ENCODE measurements at regions not wholly inside any gene's neighbourhood (a gene's known extent, or its start where the extent isn't known, plus 50 kb on each side); places are given as distances from the start of the nearest gene placed in this dataset.

DNA sequence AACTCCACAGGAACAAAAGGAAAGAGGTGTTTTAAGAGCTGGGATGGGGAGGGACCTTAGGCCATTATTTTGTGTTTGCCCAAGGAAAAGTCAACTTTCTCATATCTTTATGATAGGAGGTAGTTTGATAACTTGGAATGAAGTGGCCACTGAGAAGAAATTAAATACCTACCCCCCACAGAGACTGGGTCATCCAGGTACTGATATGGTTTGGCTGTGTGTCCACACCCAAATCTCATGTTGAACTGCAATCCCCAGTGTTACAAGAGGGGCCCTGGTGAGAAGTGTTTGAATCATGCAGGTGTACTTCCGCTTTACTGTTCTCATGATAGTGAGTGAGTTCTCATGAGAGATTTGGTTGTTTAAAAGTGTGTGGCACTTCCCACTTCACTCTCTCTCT is 477.9 kb upstream of the KIF2B start:
- DNase-seq (ENCODE audit: low read depth): no peak
- TF ChIP-seq, protein P1, sequence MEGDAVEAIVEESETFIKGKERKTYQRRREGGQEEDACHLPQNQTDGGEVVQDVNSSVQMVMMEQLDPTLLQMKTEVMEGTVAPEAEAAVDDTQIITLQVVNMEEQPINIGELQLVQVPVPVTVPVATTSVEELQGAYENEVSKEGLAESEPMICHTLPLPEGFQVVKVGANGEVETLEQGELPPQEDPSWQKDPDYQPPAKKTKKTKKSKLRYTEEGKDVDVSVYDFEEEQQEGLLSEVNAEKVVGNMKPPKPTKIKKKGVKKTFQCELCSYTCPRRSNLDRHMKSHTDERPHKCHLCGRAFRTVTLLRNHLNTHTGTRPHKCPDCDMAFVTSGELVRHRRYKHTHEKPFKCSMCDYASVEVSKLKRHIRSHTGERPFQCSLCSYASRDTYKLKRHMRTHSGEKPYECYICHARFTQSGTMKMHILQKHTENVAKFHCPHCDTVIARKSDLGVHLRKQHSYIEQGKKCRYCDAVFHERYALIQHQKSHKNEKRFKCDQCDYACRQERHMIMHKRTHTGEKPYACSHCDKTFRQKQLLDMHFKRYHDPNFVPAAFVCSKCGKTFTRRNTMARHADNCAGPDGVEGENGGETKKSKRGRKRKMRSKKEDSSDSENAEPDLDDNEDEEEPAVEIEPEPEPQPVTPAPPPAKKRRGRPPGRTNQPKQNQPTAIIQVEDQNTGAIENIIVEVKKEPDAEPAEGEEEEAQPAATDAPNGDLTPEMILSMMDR (IDR thresholded peaks at IDR 0.05; ENCODE audit: insufficient read depth, low read length): no peak
- no peak overlapping the region for H3K4me3 ChIP-seq (ENCODE audit: low read depth, low read length)

DNA sequence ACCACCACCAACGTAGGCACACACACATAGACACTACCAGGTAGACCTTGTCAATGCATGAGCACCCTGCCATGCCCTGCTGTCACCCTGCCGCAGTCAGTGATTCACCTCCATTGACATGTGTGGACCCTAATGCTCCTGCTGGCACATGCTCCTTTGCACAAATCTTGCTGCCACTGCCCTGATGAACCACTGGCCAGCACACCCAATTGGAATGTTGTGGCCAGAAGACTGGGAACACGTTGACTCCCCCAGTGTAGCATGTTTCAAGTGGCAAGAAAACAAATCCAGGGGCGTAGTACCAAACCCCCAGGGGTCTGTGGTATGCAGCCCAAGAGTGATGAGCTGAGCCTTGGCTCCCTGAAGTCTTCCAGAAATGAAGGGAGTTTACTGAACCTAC is 486.4 kb upstream of the KIF2B start:
- TF ChIP-seq, protein P1 (IDR thresholded peaks at IDR 0.05; ENCODE audit: insufficient read depth, low read length): no peak
- no peak for DNase-seq (ENCODE audit: low read depth)
- no peak overlapping the region for H3K4me3 ChIP-seq (ENCODE audit: low read depth, low read length)

DNA sequence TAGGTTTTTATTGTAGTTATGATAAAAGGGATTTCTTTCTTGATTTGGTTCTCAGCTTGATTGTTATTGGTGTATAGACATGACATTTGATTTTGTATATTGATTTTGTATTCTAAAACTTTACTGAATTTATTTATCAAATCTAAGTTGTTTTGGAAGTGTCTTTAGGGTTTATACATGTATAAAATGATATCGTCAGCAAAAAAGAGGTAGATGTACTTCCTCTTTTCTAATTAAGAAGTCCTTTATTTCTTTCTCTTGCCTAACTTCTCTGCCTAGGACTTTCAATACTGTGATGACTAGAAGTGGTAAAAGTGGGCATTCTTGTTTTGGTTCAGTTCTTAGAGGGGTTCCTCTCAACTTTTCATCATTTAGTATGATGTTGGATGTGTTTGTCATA is 487.3 kb upstream of the KIF2B start:
- TF ChIP-seq, protein P1 (IDR thresholded peaks at IDR 0.05; ENCODE audit: insufficient read depth, low read length): no peak
- DNase-seq (ENCODE audit: low read depth): no peak
- no peak overlapping the region for H3K4me3 ChIP-seq (ENCODE audit: low read depth, low read length)

DNA sequence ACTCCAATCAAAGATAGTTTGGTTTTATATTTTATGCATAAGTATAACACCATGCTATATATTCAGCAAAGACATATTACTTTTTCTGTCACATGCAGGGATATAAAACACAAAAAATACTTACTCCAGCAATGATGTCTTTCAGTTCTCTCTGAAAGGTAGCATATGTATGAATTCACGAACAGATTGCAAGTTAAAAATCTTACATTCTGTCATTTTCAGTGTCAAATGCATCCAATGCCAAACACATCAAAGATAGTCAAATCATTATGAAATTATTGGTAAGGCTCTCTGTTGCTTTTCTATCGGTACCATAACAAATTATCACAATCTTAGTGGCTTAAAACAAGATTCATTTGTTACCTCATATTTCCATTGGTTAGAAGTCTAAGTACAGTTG is 492.0 kb upstream of the KIF2B start:
- TF ChIP-seq, protein P1 (IDR thresholded peaks at IDR 0.05; ENCODE audit: insufficient read depth, low read length): no peak
- no peak overlapping the region for H3K4me3 ChIP-seq (ENCODE audit: low read depth, low read length)
- no peak for DNase-seq (ENCODE audit: low read depth)

DNA sequence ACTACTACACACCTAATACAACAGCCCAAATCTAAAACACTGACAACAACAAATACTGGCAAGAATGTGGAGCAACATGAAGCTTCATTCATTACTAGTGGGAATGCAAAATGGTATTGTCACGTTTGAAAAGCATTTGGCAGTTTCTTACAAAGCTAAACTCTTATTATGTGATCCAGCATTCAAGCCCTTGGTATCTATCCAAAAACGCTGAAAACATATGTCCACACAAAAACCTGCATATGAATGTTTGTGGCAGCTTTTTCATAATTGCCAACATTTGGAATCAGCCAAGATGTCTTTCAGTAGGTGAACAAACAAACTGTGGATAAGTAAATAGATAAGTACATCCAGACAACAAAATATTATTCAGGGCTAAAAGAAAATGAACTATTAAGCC is 501.1 kb upstream of the KIF2B start:
- TF ChIP-seq, protein P1 (IDR thresholded peaks at IDR 0.05; ENCODE audit: insufficient read depth, low read length): no peak
- no peak for DNase-seq (ENCODE audit: low read depth)
- H3K4me3 ChIP-seq (ENCODE audit: low read depth, low read length): no peak overlapping the region

GRCh38 chr17:53319947-53320346 is 502.8 kb upstream of the KIF2B start:
- H3K4me3 ChIP-seq (ENCODE audit: low read depth, low read length): no peak overlapping the region
- TF ChIP-seq, protein P1 (IDR thresholded peaks at IDR 0.05; ENCODE audit: insufficient read depth, low read length): no peak
- DNase-seq (ENCODE audit: low read depth): no peak

- TF ChIP-seq, protein P1 (IDR thresholded peaks at IDR 0.05; ENCODE audit: insufficient read depth, low read length): no peak
- H3K4me3 ChIP-seq (ENCODE audit: low read depth, low read length): no peak overlapping the region
- no peak for DNase-seq (ENCODE audit: low read depth)
These were observed 505.7 kb upstream of the KIF2B start for GRCh38 chr17:53316988-53317387.
